ENCODE measurements at regions not wholly inside any gene's neighbourhood (a gene's known extent, or its start where the extent isn't known, plus 50 kb on each side); places are given as distances from the start of the nearest gene placed in this dataset.

- no peak for TF ChIP-seq CTCF (IDR thresholded peaks at IDR 0.05; ENCODE audit: borderline replicate concordance)
Measured at GRCh38 chr10:112871021-112871420, 79.0 kb upstream of the TCF7L2 start.

GRCh38 chr10:112872728-112873127 lies 77.3 kb upstream of the TCF7L2 start:
- intact Hi-C loops (cut with micrococcal nuclease) = no loop called here
- Histone ChIP-seq H3K9me3 (replicated peaks) (peaks cover 44% of the 10 kb centered on the region), H3K36me3 (no peaks in the 10 kb centered on the region), H3K4me3 (no peak overlapping the region), H3K4me1 (no peaks in the 10 kb centered on the region), H3K27me3 (ENCODE audit: low read depth) (no peaks in the 10 kb centered on the region), H3K27ac (replicated peaks) (no peak overlapping the region)
- no peak for TF ChIP-seq CTCF (IDR thresholded peaks at IDR 0.05; ENCODE audit: borderline replicate concordance)
- no peak for DNase-seq

More at GRCh38 chr10:112871021-112871420, 79.0 kb upstream of the TCF7L2 start:
- no peak for DNase-seq
- H3K36me3 ChIP-seq = no peaks in the 10 kb centered on the region
- peaks cover 44% of the 10 kb centered on the region for H3K9me3 ChIP-seq (replicated peaks)
- no peak overlapping the region for H3K4me3 ChIP-seq
- no peaks in the 10 kb centered on the region for H3K4me1 ChIP-seq
- no peak overlapping the region for H3K27ac ChIP-seq (replicated peaks)
- intact Hi-C loops (cut with micrococcal nuclease) = no loop called here
- no peaks in the 10 kb centered on the region for H3K27me3 ChIP-seq (ENCODE audit: low read depth)

GRCh38 chr10:112873541-112873940 lies 76.5 kb upstream of the TCF7L2 start:
- no peak for DNase-seq
- TF ChIP-seq CTCF (IDR thresholded peaks at IDR 0.05; ENCODE audit: borderline replicate concordance) = no peak
- no peaks in the 10 kb centered on the region for H3K36me3 ChIP-seq
- no peak overlapping the region for H3K27ac ChIP-seq (replicated peaks)
- no peaks in the 10 kb centered on the region for H3K27me3 ChIP-seq (ENCODE audit: low read depth)
- intact Hi-C loops (cut with micrococcal nuclease) = no loop called here
- H3K4me3 ChIP-seq = no peak overlapping the region
- H3K9me3 ChIP-seq (replicated peaks) = peaks cover 44% of the 10 kb centered on the region
- H3K4me1 ChIP-seq = no peaks in the 10 kb centered on the region

- no peak for TF ChIP-seq CTCF (IDR thresholded peaks at IDR 0.05; ENCODE audit: borderline replicate concordance)
- Histone ChIP-seq H3K36me3 (no peaks in the 10 kb centered on the region), H3K27ac (replicated peaks) (no peak overlapping the region), H3K4me1 (no peaks in the 10 kb centered on the region), H3K4me3 (no peak overlapping the region), H3K27me3 (ENCODE audit: low read depth) (no peaks in the 10 kb centered on the region), H3K9me3 (replicated peaks) (peaks cover 44% of the 10 kb centered on the region)
- no peak for DNase-seq
- intact Hi-C loops (cut with micrococcal nuclease) = no loop called here
Measured at GRCh38 chr10:112874982-112875381, 75.1 kb upstream of the TCF7L2 start.

- Histone ChIP-seq H3K9me3 (replicated peaks) (peaks cover 44% of the 10 kb centered on the region), H3K4me1 (no peaks in the 10 kb centered on the region), H3K36me3 (no peaks in the 10 kb centered on the region), H3K27ac (replicated peaks) (no peak overlapping the region), H3K4me3 (no peak overlapping the region), H3K27me3 (ENCODE audit: low read depth) (no peaks in the 10 kb centered on the region)
- intact Hi-C loops (cut with micrococcal nuclease) = no loop called here
- DNase-seq = no peak
- TF ChIP-seq CTCF (IDR thresholded peaks at IDR 0.05; ENCODE audit: borderline replicate concordance) = no peak
Measured at GRCh38 chr10:112875476-112876267, 74.4 kb upstream of the TCF7L2 start.
